ENCODE measurements at regions not wholly inside any gene's neighbourhood (a gene's known extent, or its start where the extent isn't known, plus 50 kb on each side); places are given as distances from the start of the nearest gene placed in this dataset.

GRCh38 chr18:54672846-54673475 lies 81.9 kb downstream of the DYNAP start:
- Histone ChIP-seq H3K27ac (ENCODE audit: low read length, poor library complexity, severe bottlenecking) (no peak overlapping the region), H3K9ac (ENCODE audit: low read length) (no peak overlapping the region)

GRCh38 chr18:54673936-54674335 lies 82.9 kb downstream of the DYNAP start:
- Histone ChIP-seq H3K27me3 (ENCODE audit: control insufficient read depth in 1 of 2, insufficient read depth in 1 of 2, low read length in 2 of 2) (no peaks in the 10 kb centered on the region), H3K23ac (ENCODE audit: low read length in 2 of 2) (no peak overlapping the region), H3K4ac (ENCODE audit: low read depth in 1 of 2, low read length in 2 of 2) (no peak overlapping the region), H2AFZ (ENCODE audit: low read depth, low read length) (no peak overlapping the region), H3K36me3 (ENCODE audit: control insufficient read depth in 1 of 2, insufficient read depth in 2 of 2, low read depth in 1 of 2, low read length in 2 of 2) (no peaks in the 10 kb centered on the region), H3K4me1 (ENCODE audit: control insufficient read depth, insufficient read depth, low read depth, low read length) (peaks cover 4% of the 10 kb centered on the region), H3K18ac (ENCODE audit: low read depth in 1 of 2, low read length in 2 of 2) (peak overlapping the region in 1 of 2 experiments; percentile 43), H2BK120ac (ENCODE audit: low read depth, low read length) (no peak overlapping the region), H3K9ac (ENCODE audit: low read length) (no peak overlapping the region), H3K9me3 (ENCODE audit: control insufficient read depth, low read length) (no peaks in the 10 kb centered on the region), H3K27ac (ENCODE audit: low read length, poor library complexity, severe bottlenecking) (no peak overlapping the region), H4K8ac (ENCODE audit: low read length) (no peak overlapping the region), H4K91ac (ENCODE audit: low read length) (no peak overlapping the region), H2AK5ac (ENCODE audit: low read length, severe bottlenecking) (no peak overlapping the region), H2BK15ac (ENCODE audit: low read depth, poor library complexity, severe bottlenecking) (no peak overlapping the region), H3K14ac (ENCODE audit: low read length in 2 of 2) (no peak overlapping the region), H3K4me2 (ENCODE audit: low read length, poor library complexity, severe bottlenecking) (no peak overlapping the region), H3K79me1 (replicated peaks; ENCODE audit: low read length, poor library complexity, severe bottlenecking) (no peaks in the 10 kb centered on the region), H3K4me3 (ENCODE audit: insufficient read depth in 1 of 2, low read depth in 1 of 2, low read length in 2 of 2) (no peak overlapping the region), H2BK12ac (ENCODE audit: low read length in 2 of 2) (no peak overlapping the region), H2BK5ac (ENCODE audit: low read depth, low read length, poor library complexity, severe bottlenecking) (no peak overlapping the region)
- 100% methylated on average over 2 of the region's 2 CpGs for WGBS
- DNase-seq, result no peak

More at GRCh38 chr18:54672846-54673475, 81.9 kb downstream of the DYNAP start:
- Histone ChIP-seq H2AK5ac (ENCODE audit: low read length, severe bottlenecking) (no peak overlapping the region), H2BK5ac (ENCODE audit: low read depth, low read length, poor library complexity, severe bottlenecking) (no peak overlapping the region), H2BK120ac (ENCODE audit: low read depth, low read length) (no peak overlapping the region), H2AFZ (ENCODE audit: low read depth, low read length) (no peak overlapping the region), H3K4me3 (ENCODE audit: insufficient read depth in 1 of 2, low read depth in 1 of 2, low read length in 2 of 2) (no peak overlapping the region), H2BK15ac (ENCODE audit: low read depth, poor library complexity, severe bottlenecking) (no peak overlapping the region), H3K27me3 (ENCODE audit: control insufficient read depth in 1 of 2, insufficient read depth in 1 of 2, low read length in 2 of 2) (no peaks in the 10 kb centered on the region), H3K79me1 (replicated peaks; ENCODE audit: low read length, poor library complexity, severe bottlenecking) (no peaks in the 10 kb centered on the region), H3K14ac (ENCODE audit: low read length in 2 of 2) (no peak overlapping the region), H4K8ac (ENCODE audit: low read length) (peak overlapping the region; percentile 87), H3K9me3 (ENCODE audit: control insufficient read depth, low read length) (no peaks in the 10 kb centered on the region), H2BK12ac (ENCODE audit: low read length in 2 of 2) (no peak overlapping the region), H3K4me1 (ENCODE audit: control insufficient read depth, insufficient read depth, low read depth, low read length) (peaks cover 4% of the 10 kb centered on the region), H3K36me3 (ENCODE audit: control insufficient read depth in 1 of 2, insufficient read depth in 2 of 2, low read depth in 1 of 2, low read length in 2 of 2) (no peaks in the 10 kb centered on the region), H3K4me2 (ENCODE audit: low read length, poor library complexity, severe bottlenecking) (no peak overlapping the region), H4K91ac (ENCODE audit: low read length) (no peak overlapping the region), H3K18ac (ENCODE audit: low read depth in 1 of 2, low read length in 2 of 2) (peak overlapping the region in 1 of 2 experiments; percentile 11), H3K4ac (ENCODE audit: low read depth in 1 of 2, low read length in 2 of 2) (no peak overlapping the region), H3K23ac (ENCODE audit: low read length in 2 of 2) (no peak overlapping the region)
- 47% methylated on average over 5 of the region's 6 CpGs for WGBS
- peak; percentile 12 for DNase-seq

- Histone ChIP-seq H3K14ac (ENCODE audit: low read length in 2 of 2) (no peak overlapping the region), H3K27ac (ENCODE audit: low read length, poor library complexity, severe bottlenecking) (no peak overlapping the region), H2AFZ (ENCODE audit: low read depth, low read length) (no peak overlapping the region), H3K4me3 (ENCODE audit: insufficient read depth in 1 of 2, low read depth in 1 of 2, low read length in 2 of 2) (no peak overlapping the region), H2AK5ac (ENCODE audit: low read length, severe bottlenecking) (no peak overlapping the region), H2BK15ac (ENCODE audit: low read depth, poor library complexity, severe bottlenecking) (no peak overlapping the region), H3K27me3 (ENCODE audit: control insufficient read depth in 1 of 2, insufficient read depth in 1 of 2, low read length in 2 of 2) (no peaks in the 10 kb centered on the region), H2BK120ac (ENCODE audit: low read depth, low read length) (no peak overlapping the region), H2BK12ac (ENCODE audit: low read length in 2 of 2) (peak overlapping the region in 1 of 2 experiments; percentile 31), H2BK5ac (ENCODE audit: low read depth, low read length, poor library complexity, severe bottlenecking) (no peak overlapping the region), H3K4ac (ENCODE audit: low read depth in 1 of 2, low read length in 2 of 2) (peak overlapping the region in 1 of 2 experiments; percentile 30), H3K4me1 (ENCODE audit: control insufficient read depth, insufficient read depth, low read depth, low read length) (peaks cover 4% of the 10 kb centered on the region), H3K79me1 (replicated peaks; ENCODE audit: low read length, poor library complexity, severe bottlenecking) (no peaks in the 10 kb centered on the region), H3K18ac (ENCODE audit: low read depth in 1 of 2, low read length in 2 of 2) (no peak overlapping the region), H3K9ac (ENCODE audit: low read length) (no peak overlapping the region), H3K23ac (ENCODE audit: low read length in 2 of 2) (no peak overlapping the region), H3K36me3 (ENCODE audit: control insufficient read depth in 1 of 2, insufficient read depth in 2 of 2, low read depth in 1 of 2, low read length in 2 of 2) (no peaks in the 10 kb centered on the region), H3K4me2 (ENCODE audit: low read length, poor library complexity, severe bottlenecking) (no peak overlapping the region), H3K9me3 (ENCODE audit: control insufficient read depth, low read length) (no peaks in the 10 kb centered on the region), H4K8ac (ENCODE audit: low read length) (no peak overlapping the region), H4K91ac (ENCODE audit: low read length) (no peak overlapping the region)
- 71% methylated on average over 1 of the region's 1 CpG for WGBS
- no peak for DNase-seq
Measured at GRCh38 chr18:54675076-54675475, 84.0 kb downstream of the DYNAP start.

- Histone ChIP-seq H3K18ac (ENCODE audit: low read depth in 1 of 2, low read length in 2 of 2) (peak overlapping the region; percentile 11 to 78), H2BK120ac (ENCODE audit: low read depth, low read length) (peak overlapping the region; percentile 71), H2BK15ac (ENCODE audit: low read depth, poor library complexity, severe bottlenecking) (no peak overlapping the region), H3K27me3 (ENCODE audit: control insufficient read depth in 1 of 2, insufficient read depth in 1 of 2, low read length in 2 of 2) (no peaks in the 10 kb centered on the region), H2AFZ (ENCODE audit: low read depth, low read length) (no peak overlapping the region), H2BK5ac (ENCODE audit: low read depth, low read length, poor library complexity, severe bottlenecking) (no peak overlapping the region), H3K4me1 (ENCODE audit: control insufficient read depth, insufficient read depth, low read depth, low read length) (no peaks in the 10 kb centered on the region), H3K36me3 (ENCODE audit: control insufficient read depth in 1 of 2, insufficient read depth in 2 of 2, low read depth in 1 of 2, low read length in 2 of 2) (no peaks in the 10 kb centered on the region), H3K14ac (ENCODE audit: low read length in 2 of 2) (no peak overlapping the region), H3K4ac (ENCODE audit: low read depth in 1 of 2, low read length in 2 of 2) (peak overlapping the region in 1 of 2 experiments; percentile 82), H2AK5ac (ENCODE audit: low read length, severe bottlenecking) (no peak overlapping the region), H3K27ac (ENCODE audit: low read length, poor library complexity, severe bottlenecking) (no peak overlapping the region), H4K8ac (ENCODE audit: low read length) (no peak overlapping the region), H3K4me2 (ENCODE audit: low read length, poor library complexity, severe bottlenecking) (no peak overlapping the region), H4K91ac (ENCODE audit: low read length) (no peak overlapping the region), H3K23ac (ENCODE audit: low read length in 2 of 2) (no peak overlapping the region), H3K9me3 (ENCODE audit: control insufficient read depth, low read length) (no peaks in the 10 kb centered on the region), H3K4me3 (ENCODE audit: insufficient read depth in 1 of 2, low read depth in 1 of 2, low read length in 2 of 2) (no peak overlapping the region), H3K9ac (ENCODE audit: low read length) (no peak overlapping the region), H2BK12ac (ENCODE audit: low read length in 2 of 2) (peak overlapping the region in 1 of 2 experiments; percentile 83), H3K79me1 (replicated peaks; ENCODE audit: low read length, poor library complexity, severe bottlenecking) (no peaks in the 10 kb centered on the region)
- DNase-seq, result peak; percentile 86
- WGBS, result 96% methylated on average over 1 of the region's 4 CpGs
Measured at GRCh38 chr18:54679318-54680149, 88.5 kb downstream of the DYNAP start.

Data from mesenchymal stem cell (in vitro differentiated cells and primary cell).